GM10248 (cell line): ENCODE measurements at regions not wholly inside any gene's neighbourhood (a gene's known extent, or its start where the extent isn't known, plus 50 kb on each side); places are given as distances from the start of the nearest gene placed in this dataset.

Experiments
- CTCF ChIA-PET: fragments of 300-600 bp; sonication (Branson Sonifier 250); formaldehyde crosslinking; extraction: SDS; loops from one replicate; lab custom pipeline; 2021; ENCODE audit warnings: antibody characterized with exemption; lab: Yijun Ruan, JAX
- POLR2A ChIA-PET: fragments of 350-650 bp; sonication (Branson Sonifier 250); formaldehyde crosslinking; extraction: SDS; loops from one replicate; lab custom pipeline; 2020; ENCODE audit warnings: antibody characterized with exemption; lab: Yijun Ruan, JAX
- DNase-seq: peaks from one replicate; pipeline ENCODE4 v3.0.0; 2012; ENCODE audit errors: extremely low spot score
- TF ChIP-seq, protein P1 (sequence below): IDR thresholded peaks from 2 replicates; pipeline ENCODE4 v1.5.1; 2012; ENCODE audit warnings: mild to moderate bottlenecking, low read depth; ENCODE audit errors: extremely low read depth, missing control alignments, control extremely low read depth

DNA sequence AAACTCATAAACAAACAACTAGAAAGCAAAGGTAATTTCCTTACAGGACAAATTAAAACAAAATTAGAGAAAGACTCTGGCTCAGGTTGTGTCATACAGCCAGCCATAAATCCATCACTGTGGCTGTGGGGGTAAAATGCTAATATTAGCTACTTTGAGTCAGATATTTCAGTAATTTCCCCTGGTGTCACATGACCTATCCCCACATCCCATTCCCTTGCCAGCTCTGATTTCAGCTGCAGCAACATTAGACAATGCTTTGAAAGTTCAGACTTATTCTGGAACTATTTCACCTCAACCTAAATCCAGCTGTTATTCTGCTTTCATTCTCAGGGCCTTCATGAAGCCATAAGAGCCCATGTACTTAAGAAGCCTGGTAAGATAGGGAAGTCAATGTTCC, 55.3 kb downstream of the RPL10L start:
- POLR2A ChIA-PET = no interaction called here
- CTCF ChIA-PET = no interaction called here
- TF ChIP-seq, protein P1, sequence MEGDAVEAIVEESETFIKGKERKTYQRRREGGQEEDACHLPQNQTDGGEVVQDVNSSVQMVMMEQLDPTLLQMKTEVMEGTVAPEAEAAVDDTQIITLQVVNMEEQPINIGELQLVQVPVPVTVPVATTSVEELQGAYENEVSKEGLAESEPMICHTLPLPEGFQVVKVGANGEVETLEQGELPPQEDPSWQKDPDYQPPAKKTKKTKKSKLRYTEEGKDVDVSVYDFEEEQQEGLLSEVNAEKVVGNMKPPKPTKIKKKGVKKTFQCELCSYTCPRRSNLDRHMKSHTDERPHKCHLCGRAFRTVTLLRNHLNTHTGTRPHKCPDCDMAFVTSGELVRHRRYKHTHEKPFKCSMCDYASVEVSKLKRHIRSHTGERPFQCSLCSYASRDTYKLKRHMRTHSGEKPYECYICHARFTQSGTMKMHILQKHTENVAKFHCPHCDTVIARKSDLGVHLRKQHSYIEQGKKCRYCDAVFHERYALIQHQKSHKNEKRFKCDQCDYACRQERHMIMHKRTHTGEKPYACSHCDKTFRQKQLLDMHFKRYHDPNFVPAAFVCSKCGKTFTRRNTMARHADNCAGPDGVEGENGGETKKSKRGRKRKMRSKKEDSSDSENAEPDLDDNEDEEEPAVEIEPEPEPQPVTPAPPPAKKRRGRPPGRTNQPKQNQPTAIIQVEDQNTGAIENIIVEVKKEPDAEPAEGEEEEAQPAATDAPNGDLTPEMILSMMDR = no peak
- DNase-seq = no peak

DNA sequence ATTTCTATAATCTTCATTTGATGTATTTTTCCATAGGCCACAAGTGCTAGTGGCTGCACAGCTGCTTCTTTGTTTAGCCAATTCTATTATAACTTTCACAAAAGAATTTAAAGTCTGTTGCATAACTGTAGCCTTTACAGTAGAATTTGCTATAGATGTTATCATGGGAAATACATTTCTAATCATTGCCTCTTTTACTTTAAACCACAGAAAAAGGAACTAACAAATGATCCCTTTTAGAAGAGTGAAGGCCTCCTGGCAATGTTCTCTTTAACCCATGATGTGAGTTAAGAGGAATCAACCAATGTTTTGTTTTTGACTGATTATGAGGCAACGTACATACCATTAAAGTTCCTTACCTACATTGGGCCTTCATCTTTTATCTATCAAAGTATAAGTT, 68.8 kb downstream of the RPL10L start:
- ChIA-PET POLR2A (no interaction called here), CTCF (interaction anchor here (0.8 kb wide), 1 partner anchor 9 kb away, joined by 3 read pairs; no protein-coding TSS in a partner anchor)
- DNase-seq = no peak

DNA sequence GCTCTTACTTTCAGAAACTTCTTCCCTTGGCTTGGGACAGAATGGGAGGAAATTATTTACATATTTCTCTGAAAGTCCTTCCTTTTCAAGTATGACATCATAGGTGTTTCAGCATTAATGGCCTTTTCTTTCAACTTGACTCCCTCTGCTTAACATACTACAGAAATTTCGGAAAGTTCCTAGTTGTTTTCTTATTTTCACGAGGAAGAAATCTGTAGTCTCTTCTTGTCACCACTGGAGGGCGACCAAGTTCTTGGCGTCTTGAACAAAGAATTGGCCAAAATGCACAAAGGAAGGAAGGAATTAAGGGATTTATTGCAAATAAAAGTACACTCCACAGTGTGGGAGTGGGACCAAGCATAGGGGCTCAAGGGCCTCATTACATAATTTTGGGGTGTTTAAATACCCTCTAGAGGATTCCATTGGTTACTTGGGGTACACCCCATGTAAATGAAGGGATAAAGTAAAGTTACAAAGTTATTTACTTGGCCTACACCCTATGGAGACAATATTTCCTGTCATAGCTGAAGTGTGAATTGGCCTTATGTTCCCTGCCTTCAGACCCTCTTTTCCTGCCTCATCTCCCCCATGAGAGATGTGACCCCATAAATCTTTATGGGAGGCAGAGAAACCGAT, 70.4 kb downstream of the RPL10L start:
- peak; percentile 13 for DNase-seq
- ChIA-PET CTCF (interaction anchor here (0.6 to 3.0 kb wide), 10 partner anchors 8 to 699 kb away, joined by 3 to 12 read pairs (median 3); no protein-coding TSS in a partner anchor), POLR2A (no interaction called here)
- TF ChIP-seq, protein P1 = peak; percentile 47

More for the DNA sequence above, 68.8 kb downstream of the RPL10L start:
- TF ChIP-seq, protein P1 = no peak

DNA sequence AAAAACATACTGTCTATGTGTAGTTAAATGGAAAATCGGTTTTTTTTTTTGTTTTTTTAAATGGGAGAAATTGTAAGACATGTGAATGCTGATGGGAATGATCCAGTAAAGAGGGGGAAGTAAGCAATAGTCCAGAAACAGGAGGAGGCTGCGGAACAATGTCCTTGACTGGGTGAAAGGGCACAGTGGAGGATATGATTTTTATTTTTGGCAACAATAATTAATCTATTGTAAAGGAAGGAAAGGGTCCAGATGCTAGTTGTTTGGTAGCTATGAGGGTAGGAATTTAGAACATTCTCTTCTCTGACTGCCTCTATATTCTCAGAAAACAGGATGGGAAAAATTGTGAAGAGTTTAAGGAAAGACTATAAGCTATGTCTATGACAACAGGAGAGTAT, 76.6 kb downstream of the RPL10L start:
- TF ChIP-seq, protein P1 = no peak
- no peak for DNase-seq
- ChIA-PET POLR2A (no interaction called here), CTCF (interaction anchor here (1.3 kb wide), 2 partner anchors 10 to 40 kb away, joined by 3 to 4 read pairs; no protein-coding TSS in a partner anchor)

GRCh38 chr14:46574221-46574977, 77.2 kb downstream of the RPL10L start:
- ChIA-PET POLR2A (no interaction called here), CTCF (interaction anchor here (1.1 to 1.3 kb wide), 2 partner anchors 8 to 11 kb away, joined by 3 to 4 read pairs; no protein-coding TSS in a partner anchor)
- TF ChIP-seq, protein P1 = no peak
- no peak for DNase-seq

DNA sequence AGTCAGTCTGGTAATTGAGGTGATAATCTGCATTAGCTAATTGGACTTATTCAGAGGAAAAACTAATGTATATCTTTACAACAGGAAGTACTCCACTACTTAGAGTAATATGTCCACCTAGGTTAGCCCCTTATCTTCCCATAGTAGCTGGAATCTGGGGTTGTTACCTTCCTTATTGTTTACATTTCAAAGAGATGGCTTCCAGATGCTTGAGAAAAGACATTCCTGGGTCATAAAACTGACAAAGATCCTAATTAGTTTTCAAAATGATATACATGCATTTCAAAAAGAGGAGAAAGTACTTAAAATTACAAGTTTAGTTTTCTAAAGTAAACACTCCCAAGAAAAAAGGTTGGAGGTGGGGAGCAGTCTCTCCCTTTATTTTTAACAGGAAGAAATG, 78.1 kb downstream of the RPL10L start:
- CTCF ChIA-PET = interaction anchor here (1.1 kb wide), 1 partner anchor 9 kb away, joined by 3 read pairs; no protein-coding TSS in a partner anchor
- TF ChIP-seq, protein P1 = no peak
- DNase-seq = no peak
- POLR2A ChIA-PET = no interaction called here
